ENCODE measurements at regions not wholly inside any gene's neighbourhood (a gene's known extent, or its start where the extent isn't known, plus 50 kb on each side); places are given as distances from the start of the nearest gene placed in this dataset.

GRCh38 chr11:121769191-121769590 lies 316.4 kb upstream of the SORL1-AS1 start:
- TF ChIP-seq RFX5 (IDR thresholded peaks at IDR 0.05; ENCODE audit: low read length) = no peak
- no peak for TF ChIP-seq USF2 (IDR thresholded peaks at IDR 0.05; ENCODE audit: borderline replicate concordance, low read depth, low read length)
- TF ChIP-seq GABPA (IDR thresholded peaks at IDR 0.05; ENCODE audit: low read depth) = no peak
- TF ChIP-seq MXI1 (IDR thresholded peaks at IDR 0.05; ENCODE audit: low read depth, low read length) = no peak
- no peak for TF ChIP-seq RAD21 (IDR thresholded peaks at IDR 0.05; ENCODE audit: low read length)
- TF ChIP-seq CHD2 (IDR thresholded peaks at IDR 0.05; ENCODE audit: low read length, partially characterized antibody) = no peak
- TF ChIP-seq EZH2phosphoT487 (IDR thresholded peaks at IDR 0.05; ENCODE audit: borderline replicate concordance, low read depth) = no peak
- TF ChIP-seq SMC3 (IDR thresholded peaks at IDR 0.05; ENCODE audit: low read depth, low read length) = no peak
- TF ChIP-seq CTCF (IDR thresholded peaks at IDR 0.05) = no peak
